ENCODE measurements at regions not wholly inside any gene's neighbourhood (a gene's known extent, or its start where the extent isn't known, plus 50 kb on each side); places are given as distances from the start of the nearest gene placed in this dataset.

DNA sequence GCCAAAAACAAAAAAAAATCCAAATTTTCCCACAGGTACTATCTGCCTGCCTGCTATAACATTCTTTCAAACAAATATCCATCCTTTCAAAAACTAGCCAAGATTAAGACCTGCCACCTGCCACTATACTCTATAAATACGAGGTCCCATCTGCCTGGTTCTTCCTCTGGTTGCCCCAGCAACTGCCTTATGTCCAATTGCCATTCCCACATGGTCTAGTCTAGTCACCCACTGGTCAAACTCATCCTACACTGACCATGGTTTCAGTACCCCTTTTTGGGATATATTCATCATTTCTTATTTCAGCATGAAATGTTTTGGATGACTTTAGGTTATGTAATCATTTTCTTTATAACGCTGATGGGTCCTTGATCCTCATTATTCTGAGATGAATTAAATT lies 95.1 kb upstream of the CCNG1 start:
- TF ChIP-seq, protein P1, sequence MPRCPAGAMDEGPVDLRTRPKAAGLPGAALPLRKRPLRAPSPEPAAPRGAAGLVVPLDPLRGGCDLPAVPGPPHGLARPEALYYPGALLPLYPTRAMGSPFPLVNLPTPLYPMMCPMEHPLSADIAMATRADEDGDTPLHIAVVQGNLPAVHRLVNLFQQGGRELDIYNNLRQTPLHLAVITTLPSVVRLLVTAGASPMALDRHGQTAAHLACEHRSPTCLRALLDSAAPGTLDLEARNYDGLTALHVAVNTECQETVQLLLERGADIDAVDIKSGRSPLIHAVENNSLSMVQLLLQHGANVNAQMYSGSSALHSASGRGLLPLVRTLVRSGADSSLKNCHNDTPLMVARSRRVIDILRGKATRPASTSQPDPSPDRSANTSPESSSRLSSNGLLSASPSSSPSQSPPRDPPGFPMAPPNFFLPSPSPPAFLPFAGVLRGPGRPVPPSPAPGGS (IDR thresholded peaks at IDR 0.05): no peak
- no peak for TF ChIP-seq JUN (IDR thresholded peaks at IDR 0.05)
- TF ChIP-seq, protein P2, sequence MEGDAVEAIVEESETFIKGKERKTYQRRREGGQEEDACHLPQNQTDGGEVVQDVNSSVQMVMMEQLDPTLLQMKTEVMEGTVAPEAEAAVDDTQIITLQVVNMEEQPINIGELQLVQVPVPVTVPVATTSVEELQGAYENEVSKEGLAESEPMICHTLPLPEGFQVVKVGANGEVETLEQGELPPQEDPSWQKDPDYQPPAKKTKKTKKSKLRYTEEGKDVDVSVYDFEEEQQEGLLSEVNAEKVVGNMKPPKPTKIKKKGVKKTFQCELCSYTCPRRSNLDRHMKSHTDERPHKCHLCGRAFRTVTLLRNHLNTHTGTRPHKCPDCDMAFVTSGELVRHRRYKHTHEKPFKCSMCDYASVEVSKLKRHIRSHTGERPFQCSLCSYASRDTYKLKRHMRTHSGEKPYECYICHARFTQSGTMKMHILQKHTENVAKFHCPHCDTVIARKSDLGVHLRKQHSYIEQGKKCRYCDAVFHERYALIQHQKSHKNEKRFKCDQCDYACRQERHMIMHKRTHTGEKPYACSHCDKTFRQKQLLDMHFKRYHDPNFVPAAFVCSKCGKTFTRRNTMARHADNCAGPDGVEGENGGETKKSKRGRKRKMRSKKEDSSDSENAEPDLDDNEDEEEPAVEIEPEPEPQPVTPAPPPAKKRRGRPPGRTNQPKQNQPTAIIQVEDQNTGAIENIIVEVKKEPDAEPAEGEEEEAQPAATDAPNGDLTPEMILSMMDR (IDR thresholded peaks at IDR 0.05): no peak
- TF ChIP-seq, protein P3, sequence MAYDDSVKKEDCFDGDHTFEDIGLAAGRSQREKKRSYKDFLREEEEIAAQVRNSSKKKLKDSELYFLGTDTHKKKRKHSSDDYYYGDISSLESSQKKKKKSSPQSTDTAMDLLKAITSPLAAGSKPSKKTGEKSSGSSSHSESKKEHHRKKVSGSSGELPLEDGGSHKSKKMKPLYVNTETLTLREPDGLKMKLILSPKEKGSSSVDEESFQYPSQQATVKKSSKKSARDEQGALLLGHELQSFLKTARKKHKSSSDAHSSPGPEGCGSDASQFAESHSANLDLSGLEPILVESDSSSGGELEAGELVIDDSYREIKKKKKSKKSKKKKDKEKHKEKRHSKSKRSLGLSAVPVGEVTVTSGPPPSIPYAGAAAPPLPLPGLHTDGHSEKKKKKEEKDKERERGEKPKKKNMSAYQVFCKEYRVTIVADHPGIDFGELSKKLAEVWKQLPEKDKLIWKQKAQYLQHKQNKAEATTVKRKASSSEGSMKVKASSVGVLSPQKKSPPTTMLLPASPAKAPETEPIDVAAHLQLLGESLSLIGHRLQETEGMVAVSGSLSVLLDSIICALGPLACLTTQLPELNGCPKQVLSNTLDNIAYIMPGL (CRISPR knock-in tag; IDR thresholded peaks at IDR 0.05; ENCODE audit: borderline replicate concordance): no peak
- TF ChIP-seq, protein P4, sequence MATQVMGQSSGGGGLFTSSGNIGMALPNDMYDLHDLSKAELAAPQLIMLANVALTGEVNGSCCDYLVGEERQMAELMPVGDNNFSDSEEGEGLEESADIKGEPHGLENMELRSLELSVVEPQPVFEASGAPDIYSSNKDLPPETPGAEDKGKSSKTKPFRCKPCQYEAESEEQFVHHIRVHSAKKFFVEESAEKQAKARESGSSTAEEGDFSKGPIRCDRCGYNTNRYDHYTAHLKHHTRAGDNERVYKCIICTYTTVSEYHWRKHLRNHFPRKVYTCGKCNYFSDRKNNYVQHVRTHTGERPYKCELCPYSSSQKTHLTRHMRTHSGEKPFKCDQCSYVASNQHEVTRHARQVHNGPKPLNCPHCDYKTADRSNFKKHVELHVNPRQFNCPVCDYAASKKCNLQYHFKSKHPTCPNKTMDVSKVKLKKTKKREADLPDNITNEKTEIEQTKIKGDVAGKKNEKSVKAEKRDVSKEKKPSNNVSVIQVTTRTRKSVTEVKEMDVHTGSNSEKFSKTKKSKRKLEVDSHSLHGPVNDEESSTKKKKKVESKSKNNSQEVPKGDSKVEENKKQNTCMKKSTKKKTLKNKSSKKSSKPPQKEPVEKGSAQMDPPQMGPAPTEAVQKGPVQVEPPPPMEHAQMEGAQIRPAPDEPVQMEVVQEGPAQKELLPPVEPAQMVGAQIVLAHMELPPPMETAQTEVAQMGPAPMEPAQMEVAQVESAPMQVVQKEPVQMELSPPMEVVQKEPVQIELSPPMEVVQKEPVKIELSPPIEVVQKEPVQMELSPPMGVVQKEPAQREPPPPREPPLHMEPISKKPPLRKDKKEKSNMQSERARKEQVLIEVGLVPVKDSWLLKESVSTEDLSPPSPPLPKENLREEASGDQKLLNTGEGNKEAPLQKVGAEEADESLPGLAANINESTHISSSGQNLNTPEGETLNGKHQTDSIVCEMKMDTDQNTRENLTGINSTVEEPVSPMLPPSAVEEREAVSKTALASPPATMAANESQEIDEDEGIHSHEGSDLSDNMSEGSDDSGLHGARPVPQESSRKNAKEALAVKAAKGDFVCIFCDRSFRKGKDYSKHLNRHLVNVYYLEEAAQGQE (IDR thresholded peaks at IDR 0.05): no peak
